ENCODE measurements at regions not wholly inside any gene's neighbourhood (a gene's known extent, or its start where the extent isn't known, plus 50 kb on each side); places are given as distances from the start of the nearest gene placed in this dataset.
"Not testable (repeated sequence)": the region's sequence is repeated elsewhere in the genome, so short reads cannot be mapped to it uniquely, and the experiment has no call there.

- DNase-seq, result no peak
Observed at GRCh38 chr11:38384568-38384967, 1786.5 kb upstream of the RAG2 start.

- DNase-seq, result no peak
Observed at GRCh38 chr11:38365274-38365673, 1767.2 kb upstream of the RAG2 start.

- no peak for DNase-seq
Observed at GRCh38 chr11:38356255-38356654, 1758.2 kb upstream of the RAG2 start.

DNA sequence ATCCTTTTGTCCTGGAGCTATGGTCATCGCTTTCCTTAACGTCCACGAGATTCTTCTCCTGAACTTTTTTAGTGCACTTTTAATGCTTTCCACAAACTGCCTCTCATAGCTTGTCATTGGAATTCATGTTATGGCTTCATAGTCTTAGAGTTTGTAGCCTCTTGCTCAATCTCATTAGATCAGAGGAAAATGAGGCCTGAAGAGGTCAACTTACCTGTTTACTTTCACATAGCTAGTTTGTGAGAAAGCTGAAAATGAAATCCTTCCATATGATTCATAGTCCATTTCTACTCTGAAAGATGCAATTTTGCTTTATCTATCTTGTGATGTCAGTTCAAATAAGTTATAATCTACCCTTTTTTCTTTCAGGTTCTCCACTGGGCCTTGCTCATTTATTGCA, 1747.2 kb upstream of the RAG2 start:
- DNase-seq, result no peak

GRCh38 chr11:38341612-38342011, 1743.6 kb upstream of the RAG2 start:
- not testable (repeated sequence) for DNase-seq

DNA sequence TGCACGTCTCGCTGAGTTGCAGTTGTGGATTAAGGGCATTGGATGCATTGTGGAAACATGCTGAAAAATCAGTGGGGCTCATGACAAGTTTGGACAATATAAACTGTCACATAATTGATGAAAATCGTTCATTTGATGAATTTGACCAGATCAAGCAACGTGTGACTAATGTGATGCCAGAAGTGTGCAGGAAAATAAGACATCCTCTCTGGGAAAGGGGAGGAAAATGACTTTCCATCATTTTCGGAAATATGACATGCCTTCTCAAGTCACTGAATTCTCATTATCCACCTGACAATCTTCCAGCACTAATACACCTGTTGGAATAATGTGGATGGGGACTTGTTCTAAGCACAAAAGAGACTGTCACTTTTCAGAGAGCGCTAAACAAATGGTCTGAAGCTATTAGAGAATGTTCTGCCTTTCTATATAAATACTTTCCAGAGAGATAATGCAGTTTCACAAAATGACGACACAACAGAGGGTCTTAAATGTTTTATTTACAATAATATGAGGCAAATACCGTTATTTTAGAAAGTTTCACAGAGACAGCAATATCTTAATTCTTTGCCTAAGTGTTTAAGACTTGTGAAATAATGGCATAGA, 1741.9 kb upstream of the RAG2 start:
- no peak for DNase-seq

DNA sequence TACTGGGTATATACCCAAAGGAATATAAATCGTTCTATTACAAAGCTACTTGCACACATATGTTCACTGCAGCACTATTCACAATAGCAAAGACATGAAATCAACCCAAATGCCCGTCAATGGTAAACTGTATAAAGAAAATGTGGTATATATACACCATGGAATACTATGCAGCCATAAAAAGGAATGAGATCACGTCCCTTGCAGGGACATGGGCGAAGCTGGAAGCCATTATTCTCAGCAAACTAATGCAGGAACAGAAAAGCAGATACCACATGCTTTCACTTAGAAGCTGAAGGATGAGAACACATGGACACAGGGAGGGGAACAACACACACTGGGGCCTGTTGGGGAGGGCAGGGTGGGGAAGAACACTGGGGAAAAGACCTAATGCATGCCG, 1740.0 kb upstream of the RAG2 start:
- DNase-seq, result not testable (repeated sequence)

DNA sequence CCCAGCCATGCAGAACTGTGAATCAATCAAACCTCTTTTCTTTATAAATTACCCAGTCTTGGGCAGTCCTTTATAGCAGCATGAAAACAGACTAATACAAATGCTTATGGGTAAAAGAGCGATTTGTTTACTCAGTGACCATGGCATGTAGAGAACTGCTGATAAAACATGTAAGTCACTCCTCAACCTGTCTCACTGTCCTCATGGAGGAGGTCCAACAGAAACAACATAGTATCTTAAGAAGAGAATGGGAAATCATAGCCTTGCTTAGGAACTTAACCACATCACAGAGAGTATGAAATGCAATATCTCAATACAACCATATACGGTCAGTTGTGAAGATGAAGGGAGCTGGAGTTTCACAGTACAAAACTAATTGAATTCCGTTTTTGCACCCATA, 1734.0 kb upstream of the RAG2 start:
- DNase-seq, result no peak

- no peak for DNase-seq
Observed at GRCh38 chr11:38330578-38330977, 1732.5 kb upstream of the RAG2 start.

DNA sequence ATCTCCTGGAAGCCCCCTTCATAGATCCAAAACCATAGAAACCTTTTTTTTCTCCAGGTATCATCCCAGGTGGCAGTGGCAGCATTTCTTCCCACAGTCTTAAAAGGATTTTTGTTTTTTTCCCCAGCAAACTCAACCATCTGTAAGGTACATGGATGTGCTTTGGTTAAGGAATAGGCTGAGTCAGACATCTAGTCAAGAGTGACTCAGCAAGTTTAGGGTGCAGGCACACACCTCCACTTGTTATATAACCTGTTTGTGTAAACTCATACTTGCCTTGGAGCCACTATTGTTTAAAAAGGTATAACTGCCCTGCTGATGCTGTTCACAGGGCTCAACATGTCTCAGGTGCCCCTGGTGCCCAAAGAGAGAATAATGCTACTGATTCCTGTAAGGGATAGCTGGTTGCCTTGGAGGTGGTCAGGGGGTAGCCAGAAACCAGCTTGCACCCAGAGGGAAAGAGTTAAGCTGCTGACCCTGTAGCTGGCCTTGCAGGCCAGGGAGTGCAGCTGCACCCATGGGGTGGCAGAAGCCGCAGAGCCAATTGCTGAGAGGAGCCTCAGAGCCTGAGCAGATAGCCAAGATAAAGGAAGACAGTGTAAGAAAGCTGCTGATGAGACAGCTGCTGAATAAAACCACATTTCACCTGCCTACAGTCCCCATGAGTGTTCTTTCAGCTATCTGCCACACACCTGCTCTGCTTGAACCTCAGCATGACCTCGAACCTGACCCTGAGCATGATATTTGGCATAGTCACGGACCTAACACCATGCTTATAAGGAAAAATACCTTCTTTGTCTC, 1726.1 kb upstream of the RAG2 start:
- no peak for DNase-seq

- no peak for DNase-seq
Observed at GRCh38 chr11:38315151-38315550, 1717.1 kb upstream of the RAG2 start.

GRCh38 chr11:38307455-38307854, 1709.4 kb upstream of the RAG2 start:
- no peak for DNase-seq

- no peak for DNase-seq
Observed at GRCh38 chr11:38305682-38306081, 1707.6 kb upstream of the RAG2 start.

GRCh38 chr11:38304926-38305325, 1706.9 kb upstream of the RAG2 start:
- no peak for DNase-seq

DNA sequence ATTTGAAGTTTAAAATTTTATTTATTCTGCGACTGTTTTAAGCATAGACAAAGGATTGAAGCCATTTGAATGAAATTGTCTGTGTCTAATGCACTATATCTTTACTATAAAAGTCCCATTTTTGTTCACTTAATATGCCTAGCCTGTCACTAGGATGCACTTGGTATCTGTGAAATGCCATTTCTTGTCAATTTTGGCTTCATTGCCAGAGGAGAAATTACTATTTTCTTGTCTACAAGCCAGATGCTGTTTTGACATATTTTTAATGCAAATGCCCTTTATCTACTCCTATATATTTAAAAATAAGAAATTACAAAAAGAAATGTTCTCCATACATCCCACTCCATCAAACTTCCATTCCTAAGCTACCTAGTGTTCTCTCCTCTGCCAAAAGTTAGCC, 1704.5 kb upstream of the RAG2 start:
- no peak for DNase-seq

DNA sequence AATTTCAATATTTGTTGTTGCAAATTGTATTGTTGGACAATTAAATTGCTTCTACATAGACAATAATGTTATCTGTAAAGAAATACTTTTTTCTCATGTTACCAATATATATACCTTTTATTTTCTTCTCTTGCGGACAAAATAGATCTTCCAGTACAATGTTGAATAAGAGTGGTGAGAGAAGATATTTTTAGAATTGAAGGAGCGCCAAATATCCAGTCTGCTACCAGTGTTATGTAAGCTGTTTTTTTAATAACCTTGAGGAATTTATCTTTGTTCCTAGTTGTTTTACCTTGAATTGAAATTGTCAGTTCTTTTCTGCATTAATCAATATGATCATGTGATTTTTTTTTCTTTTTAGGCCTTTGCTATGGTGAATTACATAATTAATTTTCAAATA, 1702.5 kb upstream of the RAG2 start:
- no peak for DNase-seq

DNA sequence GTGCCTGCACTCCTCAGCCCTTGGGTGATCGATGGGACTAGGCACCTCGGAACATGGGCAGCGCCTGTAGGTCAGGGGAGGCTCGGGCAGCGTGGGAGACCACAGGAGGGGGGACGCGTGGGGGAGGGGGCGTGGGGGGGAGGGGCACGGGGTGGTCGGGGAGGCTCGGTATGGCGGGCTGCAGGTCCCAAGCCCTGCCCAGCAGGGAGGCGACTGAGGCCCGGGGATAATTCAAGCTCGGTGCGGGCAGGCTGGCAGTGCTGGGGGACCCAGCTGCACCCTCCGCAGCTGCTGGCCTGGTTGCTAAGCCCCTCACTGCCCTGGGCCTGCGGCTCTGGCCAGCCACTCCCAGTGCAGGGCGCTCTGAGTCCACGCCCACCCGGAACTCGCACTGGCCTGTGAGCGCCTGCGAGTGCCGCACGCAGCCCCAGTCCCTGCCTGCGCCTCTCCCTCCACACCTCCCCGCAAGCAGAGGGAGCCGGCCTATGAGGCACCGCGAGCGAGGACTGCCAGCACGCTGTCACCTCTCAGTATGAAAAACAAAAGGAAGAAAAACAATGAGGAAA, 1698.3 kb upstream of the RAG2 start:
- DNase-seq, result no peak

DNA sequence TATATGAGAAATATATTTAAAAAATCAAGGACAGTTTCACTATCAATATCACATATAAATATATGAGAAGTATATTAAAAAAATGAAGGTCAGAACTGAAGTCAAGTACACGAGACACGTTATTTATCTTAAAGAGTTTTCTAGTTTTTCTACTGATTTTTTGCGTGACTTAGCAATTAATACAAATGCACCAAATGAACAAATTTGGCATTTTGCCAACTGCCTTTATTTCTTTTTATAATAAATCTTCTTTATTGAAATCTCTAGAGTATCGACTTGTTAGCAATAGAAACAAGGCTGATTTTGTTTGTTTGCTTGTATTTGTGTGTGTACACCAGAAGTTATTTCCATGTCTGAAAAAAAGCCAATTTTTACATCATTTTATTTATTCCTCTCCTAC, 1684.7 kb upstream of the RAG2 start:
- no peak for DNase-seq

DNA sequence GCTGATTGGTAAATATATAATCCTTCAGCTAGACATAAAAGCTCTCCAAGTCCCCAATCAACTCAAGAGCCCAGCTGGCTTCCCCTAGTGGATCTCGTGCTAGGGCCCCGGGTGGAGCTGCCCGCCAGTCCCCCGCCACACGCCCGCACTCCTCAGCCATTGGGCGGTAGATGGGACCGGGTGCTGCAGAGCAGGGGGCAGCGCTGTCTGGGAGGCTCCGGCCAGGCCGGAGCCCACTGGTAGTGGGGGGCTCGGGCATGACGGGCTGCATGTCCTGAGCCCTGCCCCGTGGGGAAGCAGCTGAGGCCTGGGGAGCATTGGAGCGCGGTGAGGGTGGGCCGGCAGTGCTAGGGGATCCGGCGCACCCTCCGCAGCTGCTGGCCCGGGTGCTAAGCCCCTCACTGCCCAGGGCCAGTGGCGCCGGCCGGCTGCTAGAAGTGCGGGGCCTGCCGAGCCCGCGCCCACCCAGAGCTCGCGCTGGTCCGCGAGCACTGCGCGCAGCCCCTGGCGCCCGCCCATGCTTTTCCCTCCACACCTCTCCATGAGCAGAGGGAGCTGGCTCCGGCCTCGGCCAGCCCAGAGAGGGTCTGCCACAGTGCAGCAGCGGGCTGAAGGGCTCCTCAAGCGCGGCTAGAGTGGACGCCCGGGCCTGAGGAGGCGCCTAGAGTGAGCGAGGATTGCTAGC, 1680.6 kb upstream of the RAG2 start:
- DNase-seq, result no peak

GRCh38 chr11:38274031-38274430, 1676.0 kb upstream of the RAG2 start:
- no peak for DNase-seq

DNA sequence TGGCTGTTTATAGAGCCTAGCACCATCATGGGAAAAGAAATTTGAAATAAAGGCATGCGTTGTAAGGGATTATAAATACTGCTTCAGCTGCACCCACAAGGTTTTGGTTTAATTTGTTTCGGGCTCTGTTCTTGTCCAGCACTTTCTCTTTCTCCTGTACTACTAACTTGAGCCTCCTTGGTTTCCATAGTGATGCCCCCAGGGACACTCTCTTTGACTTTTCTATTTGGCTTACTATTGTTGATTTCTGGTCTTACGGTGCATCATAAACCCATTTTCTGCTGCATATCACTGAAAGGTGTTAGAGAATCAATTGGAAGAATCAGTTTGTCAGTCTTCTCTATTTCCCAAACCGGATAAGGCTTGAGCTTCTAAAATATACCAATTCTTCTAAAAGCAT, 1674.3 kb upstream of the RAG2 start:
- DNase-seq, result no peak

- DNase-seq, result no peak
Observed at GRCh38 chr11:38266691-38267090, 1668.7 kb upstream of the RAG2 start.

- no peak for DNase-seq
Observed at GRCh38 chr11:38256436-38256835, 1658.4 kb upstream of the RAG2 start.

GRCh38 chr11:38254913-38255312, 1656.9 kb upstream of the RAG2 start:
- no peak for DNase-seq

All from CD4-positive, alpha-beta T cell treated with Interleukin-17A for 1 hour (primary cell).